SK-N-MC (cell line): ENCODE measurements at regions not wholly inside any gene's neighbourhood (a gene's known extent, or its start where the extent isn't known, plus 50 kb on each side); places are given as distances from the start of the nearest gene placed in this dataset.
A peak's percentile ranks its signal among the peaks of the same experiment; 100 is the strongest.

Experiments
- DNase-seq: peaks from one replicate; pipeline ENCODE4 v3.0.0-alpha.2; 2011; ENCODE audit warnings: low read depth, low spot score
- H3K27ac ChIP-seq: fragments of 200-600 bp; sonication (generic); 2 replicates; pipeline ENCODE4 v1.5.1; 2016; ENCODE audit warnings: mixed run types
- H3K36me3 ChIP-seq: fragments of 200-600 bp; sonication (generic); 2 replicates; pipeline ENCODE4 v1.6.1; 2017; ENCODE audit warnings: antibody characterized with exemption, low read length, mixed read lengths; ENCODE audit not compliant: insufficient read depth
- H3K4me3 ChIP-seq: fragments of 200-600 bp; sonication (generic); 2 replicates; pipeline ENCODE4 v1.5.1; 2016
- H3K9ac ChIP-seq: fragments of 200-600 bp; sonication (generic); 2 replicates; pipeline ENCODE4 v1.8.0; 2017; ENCODE audit warnings: mixed run types, mixed read lengths; ENCODE audit not compliant: insufficient read length
- H3K9me3 ChIP-seq: fragments of 200-600 bp; sonication (generic); 2 replicates; pipeline ENCODE4 v1.6.1; 2017; ENCODE audit warnings: low read depth, mild to moderate bottlenecking, antibody characterized with exemption, low read length, moderate library complexity, mixed read lengths
- EZH2 ChIP-seq: fragments of 200-600 bp; sonication (generic); IDR thresholded peaks from one replicate; pipeline ENCODE4 v1.6.1; 2017; ENCODE audit warnings: antibody characterized with exemption
- FOXP2 ChIP-seq: optimal IDR thresholded peaks from 2 replicates; pipeline ENCODE3; 2011; ENCODE audit warnings: mild to moderate bottlenecking, moderate library complexity; ENCODE audit not compliant: insufficient read depth; ENCODE audit errors: extremely low read length, control extremely low read depth
- POLR2AphosphoS5 ChIP-seq: IDR thresholded peaks from 2 replicates; pipeline ENCODE4 v1.6.1; 2012; ENCODE audit warnings: mild to moderate bottlenecking, low read depth, low read length, borderline replicate concordance

DNA sequence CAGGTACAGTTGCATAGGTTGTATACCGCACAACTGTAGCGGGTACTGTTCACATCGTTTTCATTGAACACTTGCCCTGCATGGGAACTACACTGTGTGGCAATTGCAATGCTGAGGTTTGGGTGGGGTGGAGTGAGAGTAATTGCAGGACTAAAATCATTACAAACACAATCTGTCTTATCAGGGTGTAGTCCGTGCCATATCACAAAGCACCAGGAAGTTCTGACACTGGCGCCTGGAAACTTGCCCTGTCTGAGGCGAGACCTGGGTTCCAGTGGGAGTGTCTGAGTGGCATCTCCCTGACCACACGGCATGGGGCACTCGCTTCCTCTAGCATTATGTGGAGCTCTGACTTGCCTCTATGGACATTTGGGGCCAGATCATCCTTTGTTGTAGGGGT, 153.4 kb downstream of the RGS9 start:
- Histone ChIP-seq H3K27ac (no peak overlapping the region), H3K9me3 (no peaks in the 10 kb centered on the region), H3K4me3 (no peak overlapping the region), H3K9ac (no peak overlapping the region), H3K36me3 (no peaks in the 10 kb centered on the region)
- no peak for DNase-seq
- TF ChIP-seq EZH2 (no peak), POLR2AphosphoS5 (no peak), FOXP2 (no peak)

DNA sequence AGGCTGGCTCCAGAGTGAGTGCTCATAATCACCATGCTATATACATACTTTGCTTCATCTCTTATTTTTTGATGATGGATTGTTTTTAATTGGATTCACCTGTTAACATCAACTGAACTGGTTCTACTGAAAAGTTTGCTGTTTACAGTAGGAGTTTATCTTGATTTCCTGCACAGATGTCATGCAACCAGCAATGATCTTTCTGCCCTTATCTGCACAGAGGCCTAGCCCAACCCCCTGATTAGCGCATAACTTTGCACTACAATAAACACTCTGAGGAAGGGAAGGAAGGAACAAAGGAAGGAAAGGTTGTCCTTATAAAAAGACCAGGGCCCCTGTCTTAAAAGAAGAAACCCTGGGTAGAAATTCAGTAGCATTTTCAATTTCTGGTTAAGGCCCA, 152.9 kb downstream of the RGS9 start:
- no peaks in the 10 kb centered on the region for H3K36me3 ChIP-seq
- no peak overlapping the region for H3K4me3 ChIP-seq
- no peak for DNase-seq
- no peak overlapping the region for H3K27ac ChIP-seq
- no peak overlapping the region for H3K9ac ChIP-seq
- no peak for TF ChIP-seq FOXP2
- no peak for TF ChIP-seq POLR2AphosphoS5
- no peak for TF ChIP-seq EZH2
- no peaks in the 10 kb centered on the region for H3K9me3 ChIP-seq

DNA sequence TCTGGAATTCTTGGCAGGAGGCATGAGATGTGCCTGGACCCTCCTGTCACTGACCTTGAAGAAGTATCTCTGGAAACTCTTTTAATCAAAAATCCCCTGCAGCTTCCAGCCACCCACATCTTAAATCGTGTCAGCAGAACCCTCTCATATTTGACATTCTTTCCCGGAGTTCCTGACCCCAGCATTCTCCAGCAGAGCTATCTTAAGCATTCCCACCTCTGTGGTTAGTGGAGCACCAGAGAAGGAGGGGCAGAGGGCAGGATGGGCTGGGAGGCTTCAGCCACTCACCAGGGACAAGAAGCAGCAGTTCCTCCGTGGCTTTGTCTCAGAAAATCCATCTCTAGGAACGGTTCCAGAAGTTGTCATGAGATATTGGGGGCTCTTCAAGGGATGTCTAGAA, 149.9 kb downstream of the RGS9 start:
- H3K9me3 ChIP-seq = no peaks in the 10 kb centered on the region
- no peak for DNase-seq
- H3K27ac ChIP-seq = no peak overlapping the region
- no peak overlapping the region for H3K4me3 ChIP-seq
- no peaks in the 10 kb centered on the region for H3K36me3 ChIP-seq
- no peak for TF ChIP-seq FOXP2
- H3K9ac ChIP-seq = no peak overlapping the region

DNA sequence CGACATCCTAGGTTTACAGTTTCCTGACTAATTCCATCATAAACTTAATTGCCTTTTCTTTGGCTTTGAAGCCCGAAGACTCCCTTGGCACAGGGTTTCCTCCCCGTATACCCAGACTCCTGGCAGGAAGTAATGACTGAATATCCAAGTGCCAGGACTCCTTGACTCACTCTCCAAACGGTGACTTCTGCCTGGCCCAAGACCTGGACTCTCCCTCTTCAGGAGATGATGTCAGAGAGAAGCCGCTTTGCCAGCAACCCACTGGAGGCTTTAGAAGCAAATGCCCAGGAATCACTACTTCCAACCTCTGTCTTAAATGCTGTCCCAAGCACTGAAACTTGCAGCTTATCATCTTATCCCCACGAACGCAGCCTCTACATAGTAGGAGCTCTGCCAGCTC, 146.5 kb downstream of the RGS9 start:
- Histone ChIP-seq H3K27ac (no peak overlapping the region), H3K9me3 (no peaks in the 10 kb centered on the region), H3K9ac (no peak overlapping the region), H3K36me3 (no peaks in the 10 kb centered on the region), H3K4me3 (no peak overlapping the region)
- no peak for TF ChIP-seq FOXP2
- TF ChIP-seq POLR2AphosphoS5 = no peak
- no peak for TF ChIP-seq EZH2
- DNase-seq = no peak

DNA sequence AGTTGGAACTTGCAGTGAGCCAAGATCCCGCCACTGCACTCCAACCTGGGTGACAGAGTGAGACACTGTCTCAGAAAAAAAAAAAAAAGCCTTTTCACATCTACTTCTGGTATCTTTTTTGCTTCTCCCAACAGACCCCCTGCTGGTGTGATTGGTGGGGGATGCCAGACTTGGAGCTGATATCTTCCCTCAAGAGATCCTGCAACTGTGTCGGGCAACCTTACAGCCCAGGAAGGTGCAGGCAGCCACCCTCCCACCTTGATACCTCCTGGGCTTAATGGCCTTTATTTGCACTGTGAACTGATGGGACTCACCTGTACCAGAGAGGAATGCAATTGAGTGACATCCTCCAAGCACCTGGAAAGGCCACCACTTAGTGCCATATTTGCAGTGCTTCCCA, 142.3 kb downstream of the RGS9 start:
- no peak for TF ChIP-seq FOXP2
- TF ChIP-seq EZH2 = no peak
- no peak for TF ChIP-seq POLR2AphosphoS5
- Histone ChIP-seq H3K9me3 (no peaks in the 10 kb centered on the region), H3K9ac (no peak overlapping the region), H3K4me3 (no peak overlapping the region), H3K36me3 (no peaks in the 10 kb centered on the region), H3K27ac (no peak overlapping the region)
- no peak for DNase-seq

DNA sequence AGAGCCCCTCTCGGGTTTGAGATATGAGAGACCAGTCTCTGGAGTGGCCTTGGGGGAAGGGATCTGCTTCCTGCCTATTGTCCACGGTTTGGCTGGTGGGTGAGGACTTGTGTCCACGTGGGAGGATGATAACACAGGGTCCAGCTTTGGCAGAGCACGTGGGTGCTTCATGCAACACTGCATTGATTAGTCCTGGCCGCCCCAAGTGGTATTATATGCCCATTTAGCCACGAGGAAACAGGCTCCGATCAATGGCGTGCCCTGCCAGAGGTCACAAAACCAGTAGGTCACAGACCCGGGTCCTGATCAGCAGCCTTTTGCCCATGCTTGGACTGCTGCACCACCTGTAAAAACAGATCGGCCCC, 141.6 kb downstream of the RGS9 start:
- Histone ChIP-seq H3K36me3 (no peaks in the 10 kb centered on the region), H3K9ac (no peak overlapping the region), H3K4me3 (no peak overlapping the region), H3K27ac (no peak overlapping the region), H3K9me3 (no peaks in the 10 kb centered on the region)
- DNase-seq = no peak
- TF ChIP-seq POLR2AphosphoS5 (no peak), FOXP2 (no peak), EZH2 (no peak)

DNA sequence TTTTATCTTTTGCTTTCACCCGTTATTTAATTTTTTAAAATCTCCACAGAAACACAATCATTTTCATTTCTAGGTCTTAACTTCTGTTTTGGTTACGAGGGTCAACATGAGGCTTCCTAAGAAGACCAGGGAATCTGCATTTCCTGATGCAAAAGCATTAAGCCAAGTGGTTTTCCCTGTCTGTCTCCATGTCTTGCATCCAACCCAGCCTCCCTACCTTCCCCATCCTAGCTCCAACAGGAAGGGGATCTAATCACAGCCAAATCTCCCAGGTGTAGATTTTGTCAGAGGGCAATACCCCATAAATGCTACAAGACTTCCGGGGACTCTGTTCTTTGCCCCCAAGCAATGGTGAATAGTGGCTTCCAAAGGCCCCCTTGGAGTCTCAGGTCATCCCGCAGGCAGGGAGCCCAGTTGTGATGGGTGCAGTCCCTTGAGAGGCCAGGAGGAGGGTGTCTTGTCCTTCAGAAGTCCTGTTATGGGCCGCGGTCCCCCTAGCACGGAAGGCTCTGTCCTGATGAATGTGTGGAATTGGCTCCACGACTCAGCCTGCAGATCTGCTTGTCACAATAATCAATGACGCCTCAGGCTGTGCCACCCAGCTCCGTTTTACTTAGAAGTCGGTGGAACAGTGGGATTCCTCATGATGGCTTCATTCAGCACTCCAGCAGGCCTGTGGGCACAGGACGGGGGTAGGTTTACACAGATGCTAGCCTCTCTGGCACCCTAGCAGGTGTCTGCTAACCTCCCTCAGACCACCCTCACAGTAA, 141.1 kb downstream of the RGS9 start:
- no peak overlapping the region for H3K27ac ChIP-seq
- TF ChIP-seq EZH2 (no peak), FOXP2 (no peak), POLR2AphosphoS5 (no peak)
- H3K4me3 ChIP-seq = 0 out of 2 replicates have a peak overlapping the region, but pooled peaks have one; percentile 6
- H3K9me3 ChIP-seq = no peaks in the 10 kb centered on the region
- no peaks in the 10 kb centered on the region for H3K36me3 ChIP-seq
- H3K9ac ChIP-seq = no peak overlapping the region
- no peak for DNase-seq

DNA sequence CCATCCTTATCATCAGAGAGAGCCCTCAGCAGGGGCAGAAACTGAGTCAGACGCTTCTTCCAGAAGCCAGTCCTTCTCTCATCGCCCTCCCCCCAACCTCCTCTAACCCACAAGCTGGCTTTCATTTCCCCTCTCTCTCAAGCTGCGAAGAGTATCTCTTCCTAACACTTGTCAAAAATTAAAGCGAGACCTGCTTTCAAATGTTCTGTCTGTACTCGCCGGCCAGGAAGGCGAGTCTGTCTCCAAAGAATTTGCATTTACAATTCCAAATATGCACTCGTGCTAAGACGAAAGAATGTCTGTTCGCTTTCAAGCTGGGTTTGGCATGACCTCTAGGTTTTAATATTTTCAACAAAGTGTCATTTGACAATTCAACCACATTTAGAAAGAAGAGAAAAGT, 140.4 kb downstream of the RGS9 start:
- no peak for TF ChIP-seq POLR2AphosphoS5
- no peak for TF ChIP-seq EZH2
- no peak for TF ChIP-seq FOXP2
- Histone ChIP-seq H3K9me3 (no peaks in the 10 kb centered on the region), H3K4me3 (peak overlapping the region; percentile 6; the same call in 1 of the 2 replicates), H3K36me3 (no peaks in the 10 kb centered on the region), H3K27ac (no peak overlapping the region), H3K9ac (no peak overlapping the region)
- DNase-seq = no peak
